Activated CD8-positive, alpha-beta T cell treated with anti-CD3 and anti-CD28 coated beads for 36 hours (primary cell): ENCODE measurements at regions not wholly inside any gene's neighbourhood (a gene's known extent, or its start where the extent isn't known, plus 50 kb on each side); places are given as distances from the start of the nearest gene placed in this dataset.

Experiments used
- ATAC-seq: fragments of 200-7000 bp; cut with Tn5 transposase; one replicate; pipeline ENCODE4 v1.10.0; 2021; ENCODE audit warnings: mild to moderate bottlenecking, moderate library complexity
- CTCF ChIA-PET: fragments of 350-600 bp; sonication (Branson Sonifier 250); formaldehyde crosslinking; loops from one replicate; lab custom pipeline; 2021; ENCODE audit warnings: antibody characterized with exemption; lab: Charles Lee
- POLR2A ChIA-PET: fragments of 350-600 bp; sonication (Branson Sonifier 250); formaldehyde crosslinking; loops from one replicate; lab custom pipeline; 2021; ENCODE audit warnings: antibody characterized with exemption; lab: Charles Lee
- DNase-seq: peaks from one replicate; pipeline ENCODE4 v3.0.0-alpha.2; 2020
- H3K27ac Mint-ChIP-seq: one replicate; pipeline ENCODE4 v1.8.0; 2021; ENCODE audit warnings: mild to moderate bottlenecking, mixed read lengths
- H3K27me3 Mint-ChIP-seq: one replicate; pipeline ENCODE4 v1.8.0; 2021; ENCODE audit warnings: mixed read lengths
- H3K36me3 Mint-ChIP-seq: one replicate; pipeline ENCODE4 v1.8.0; 2021; ENCODE audit warnings: low read depth, mixed read lengths
- H3K4me1 Mint-ChIP-seq: one replicate; pipeline ENCODE4 v1.8.0; 2021; ENCODE audit warnings: low read depth, mixed read lengths
- H3K4me3 Mint-ChIP-seq: one replicate; pipeline ENCODE4 v1.8.0; 2021; ENCODE audit warnings: mild to moderate bottlenecking, moderate library complexity, mixed read lengths
- H3K9me3 Mint-ChIP-seq: one replicate; pipeline ENCODE4 v1.8.0; 2021; ENCODE audit warnings: mixed read lengths
- CTCF ChIP-seq: fragments of 200-600 bp; IDR thresholded peaks from one replicate; pipeline ENCODE4 v1.8.0; 2022; ENCODE audit warnings: antibody characterized with exemption, mild to moderate bottlenecking
- intact Hi-C: fragments of 100-400 bp; cut with micrococcal nuclease; formaldehyde crosslinking; loops from one replicate; pipeline ENCODE4 v1.10.0; 2022

- Mint-ChIP-seq H3K36me3 (no peaks in the 10 kb centered on the region), H3K27me3 (no peaks in the 10 kb centered on the region), H3K4me1 (no peaks in the 10 kb centered on the region), H3K9me3 (peaks cover 9% of the 10 kb centered on the region), H3K27ac (no peak overlapping the region), H3K4me3 (no peak overlapping the region)
- ChIA-PET CTCF (no interaction called here), POLR2A (no interaction called here)
- no peak for TF ChIP-seq CTCF
- no peak for ATAC-seq
- no peak for DNase-seq
- intact Hi-C loops: no loop called here
Measured at GRCh38 chr3:147493666-147494065, 84.5 kb downstream of the ZIC1 start.

- intact Hi-C loops: no loop called here
- ATAC-seq: no peak
- Mint-ChIP-seq H3K36me3 (no peaks in the 10 kb centered on the region), H3K4me3 (no peak overlapping the region), H3K27ac (no peak overlapping the region), H3K4me1 (no peaks in the 10 kb centered on the region), H3K9me3 (peaks cover 2% of the 10 kb centered on the region), H3K27me3 (no peaks in the 10 kb centered on the region)
- CTCF ChIA-PET: no interaction called here
- POLR2A ChIA-PET: no interaction called here
- no peak for TF ChIP-seq CTCF
- no peak for DNase-seq
Measured at GRCh38 chr3:147497286-147497685, 88.1 kb downstream of the ZIC1 start.

GRCh38 chr3:147507638-147508286 lies 98.6 kb downstream of the ZIC1 start:
- no peaks in the 10 kb centered on the region for H3K27me3 Mint-ChIP-seq
- ATAC-seq (no peak), DNase-seq (no peak)
- intact Hi-C loops: no loop called here
- ChIA-PET CTCF (no interaction called here), POLR2A (no interaction called here)
- H3K9me3 Mint-ChIP-seq: no peaks in the 10 kb centered on the region
- H3K27ac Mint-ChIP-seq: no peak overlapping the region
- H3K4me3 Mint-ChIP-seq: no peak overlapping the region
- no peaks in the 10 kb centered on the region for H3K36me3 Mint-ChIP-seq
- TF ChIP-seq CTCF: no peak
- no peaks in the 10 kb centered on the region for H3K4me1 Mint-ChIP-seq

- Mint-ChIP-seq H3K4me1 (no peaks in the 10 kb centered on the region), H3K36me3 (no peaks in the 10 kb centered on the region), H3K27me3 (no peaks in the 10 kb centered on the region), H3K27ac (no peak overlapping the region), H3K4me3 (no peak overlapping the region), H3K9me3 (no peaks in the 10 kb centered on the region)
- DNase-seq (no peak), ATAC-seq (no peak)
- ChIA-PET CTCF (no interaction called here), POLR2A (no interaction called here)
- intact Hi-C loops: no loop called here
- TF ChIP-seq CTCF: no peak
Measured at GRCh38 chr3:147509448-147509847, 100.3 kb downstream of the ZIC1 start.

- no peaks in the 10 kb centered on the region for H3K4me1 Mint-ChIP-seq
- no peaks in the 10 kb centered on the region for H3K9me3 Mint-ChIP-seq
- TF ChIP-seq CTCF: no peak
- H3K27ac Mint-ChIP-seq: no peak overlapping the region
- no peak for DNase-seq
- no peaks in the 10 kb centered on the region for H3K27me3 Mint-ChIP-seq
- no peak for ATAC-seq
- intact Hi-C loops: no loop called here
- H3K4me3 Mint-ChIP-seq: no peak overlapping the region
- CTCF ChIA-PET: no interaction called here
- POLR2A ChIA-PET: no interaction called here
- no peaks in the 10 kb centered on the region for H3K36me3 Mint-ChIP-seq
Measured at GRCh38 chr3:147513785-147514184, 104.6 kb downstream of the ZIC1 start.
